HG02852 (cell line): ENCODE measurements at regions not wholly inside any gene's neighbourhood (a gene's known extent, or its start where the extent isn't known, plus 50 kb on each side); places are given as distances from the start of the nearest gene placed in this dataset.

Experiments used
- ATAC-seq: cut with Tn5 transposase; IDR thresholded peaks from one replicate; pipeline ENCODE4 v1.9.1; 2021; ENCODE audit warnings: mild to moderate bottlenecking, moderate library complexity; ENCODE audit not compliant: unreplicated experiment

GRCh38 chr1:82924666-82925065, 1074.3 kb downstream of the TTLL7 start:
- ATAC-seq, result no peak

DNA sequence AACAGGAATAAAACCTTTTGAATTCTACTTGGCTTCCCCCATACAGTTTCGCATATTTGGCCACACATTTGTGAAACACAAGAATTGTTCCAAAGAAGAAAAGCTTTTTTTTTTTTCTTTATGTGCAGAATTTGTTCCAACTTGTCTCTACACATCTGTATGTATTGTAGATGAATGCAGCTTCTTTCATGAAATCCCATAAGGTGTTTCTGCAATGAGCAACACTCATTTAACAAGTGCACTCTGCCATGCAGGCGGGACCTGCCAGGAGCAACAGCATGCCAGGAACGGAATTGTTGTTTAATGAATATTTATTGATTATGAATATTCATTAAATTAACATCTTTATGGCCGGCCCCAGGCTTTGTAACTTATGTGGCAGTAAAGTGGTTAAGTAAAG, 1075.0 kb downstream of the TTLL7 start:
- no peak for ATAC-seq

- ATAC-seq, result no peak
Measured at GRCh38 chr1:82921759-82922158, 1077.2 kb downstream of the TTLL7 start.

DNA sequence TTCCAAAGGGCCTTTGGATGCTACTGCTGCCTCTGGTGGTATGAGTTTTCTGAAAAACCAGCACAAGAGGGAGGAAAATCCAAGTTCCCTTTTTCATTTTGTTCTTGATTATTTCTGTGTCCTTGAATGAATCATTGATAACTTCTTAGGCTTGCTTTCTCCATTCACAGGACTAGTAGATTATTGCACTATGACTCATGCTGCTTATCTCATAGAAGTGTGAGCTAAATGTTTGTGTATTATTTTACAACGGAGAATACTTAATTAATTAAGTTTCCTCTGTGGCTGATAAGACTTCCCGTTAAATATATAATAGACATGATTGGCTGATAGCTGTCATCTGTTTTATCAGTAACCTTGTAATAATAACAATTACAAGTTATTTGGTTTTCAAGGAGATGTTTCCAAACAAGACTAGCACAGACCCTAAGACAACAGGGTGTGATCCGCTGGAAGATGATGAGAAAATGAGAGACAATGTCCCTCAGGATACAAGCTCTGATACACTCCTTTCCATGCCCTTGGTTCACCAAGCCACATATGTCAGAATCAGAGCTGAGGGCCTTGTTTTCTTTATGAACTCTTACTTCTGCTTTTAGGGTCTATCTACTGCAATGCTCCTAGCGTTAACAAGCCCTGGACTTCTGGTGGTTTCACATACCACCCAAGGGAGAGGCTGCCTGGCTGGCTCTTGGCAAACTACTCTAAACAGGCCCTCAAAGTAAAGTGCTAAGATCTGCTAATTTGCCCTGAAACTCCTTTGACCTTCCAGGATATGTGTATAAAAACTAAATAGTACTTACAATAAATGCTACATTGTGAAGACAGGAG, 1078.3 kb downstream of the TTLL7 start:
- ATAC-seq, result no peak

GRCh38 chr1:82919837-82920236, 1079.1 kb downstream of the TTLL7 start:
- no peak for ATAC-seq

DNA sequence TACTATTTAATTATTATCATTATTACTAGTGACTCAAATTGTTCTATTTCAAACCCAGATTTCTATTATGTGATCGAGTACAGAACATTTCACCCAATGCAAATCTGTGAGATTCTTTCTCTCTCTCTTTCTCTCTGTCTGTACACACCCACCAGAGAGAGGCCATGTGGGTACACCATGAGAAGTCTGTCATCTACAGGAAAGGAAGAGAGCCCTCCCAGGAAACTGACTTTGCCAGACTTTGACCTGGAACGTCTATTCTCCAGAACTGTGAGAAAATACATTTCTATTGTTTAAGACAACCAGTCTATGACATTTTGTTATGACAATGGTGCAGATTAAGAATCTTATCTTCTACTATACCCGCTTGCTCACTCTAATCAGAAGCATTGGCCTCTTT, 1091.6 kb downstream of the TTLL7 start:
- no peak for ATAC-seq

GRCh38 chr1:82903626-82904025, 1095.3 kb downstream of the TTLL7 start:
- ATAC-seq, result no peak

- no peak for ATAC-seq
Measured at GRCh38 chr1:82901561-82901960, 1097.4 kb downstream of the TTLL7 start.

- no peak for ATAC-seq
Measured at GRCh38 chr1:82901118-82901517, 1097.8 kb downstream of the TTLL7 start.

DNA sequence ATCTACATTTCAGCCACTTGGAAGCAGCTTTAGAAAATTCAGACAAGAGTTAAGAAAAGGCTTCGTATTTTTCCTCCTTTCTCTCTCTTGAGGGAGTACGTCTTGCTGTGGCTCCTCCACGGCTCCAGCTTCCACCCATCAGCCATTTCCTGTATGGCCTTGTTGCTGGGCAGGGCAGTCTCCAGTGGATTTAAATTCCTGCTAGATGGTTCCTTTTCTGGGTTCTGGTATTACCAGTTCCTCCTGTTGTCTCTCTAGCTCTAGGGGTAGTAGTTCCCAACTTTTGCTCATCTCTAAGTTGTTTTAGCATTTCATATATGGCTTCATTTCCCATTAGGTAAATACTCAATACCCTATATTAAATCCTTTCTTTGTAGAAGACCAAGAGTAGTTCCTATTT, 1098.3 kb downstream of the ADGRL2 start:
- ATAC-seq, result no peak

GRCh38 chr1:82897549-82897948, 1096.8 kb downstream of the ADGRL2 start:
- no peak for ATAC-seq

- no peak for ATAC-seq
Measured at GRCh38 chr1:82896036-82896435, 1095.3 kb downstream of the ADGRL2 start.

GRCh38 chr1:82894635-82895034, 1093.9 kb downstream of the ADGRL2 start:
- ATAC-seq, result no peak

DNA sequence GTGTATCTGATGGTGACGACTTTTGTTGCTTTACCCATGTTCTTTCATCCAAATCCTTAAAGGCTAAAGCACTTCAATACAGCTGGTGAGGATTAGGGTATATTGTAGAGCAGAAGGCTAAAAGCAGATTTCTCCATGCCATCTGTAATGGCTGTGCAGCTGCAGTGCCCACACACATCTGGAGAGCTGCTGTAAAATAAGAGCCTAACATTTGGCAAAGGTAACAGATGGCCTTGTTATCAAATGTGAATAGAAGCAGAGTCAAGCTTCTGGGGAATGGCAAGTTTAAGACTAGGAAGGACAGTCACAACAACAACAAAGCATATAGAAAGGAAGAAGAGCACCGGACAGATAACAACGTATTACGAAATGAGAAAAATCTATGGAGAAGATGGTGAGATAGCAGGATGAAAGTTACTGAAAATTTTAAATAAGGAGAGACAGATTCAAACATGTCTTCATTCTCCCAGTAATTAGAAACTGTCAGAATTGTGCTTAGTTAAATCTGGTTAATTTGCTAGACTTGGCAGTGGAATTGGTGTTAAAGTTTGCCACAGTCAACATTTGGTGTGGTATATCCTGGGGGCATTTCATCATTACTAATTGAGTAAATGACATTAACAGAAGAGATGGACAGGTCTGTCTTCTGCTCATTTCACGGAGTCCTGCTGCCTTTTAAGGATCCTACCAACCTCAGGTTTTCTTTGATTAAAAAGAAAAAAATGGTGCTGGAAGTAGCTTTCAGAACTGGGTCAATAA, 1093.2 kb downstream of the ADGRL2 start:
- no peak for ATAC-seq

DNA sequence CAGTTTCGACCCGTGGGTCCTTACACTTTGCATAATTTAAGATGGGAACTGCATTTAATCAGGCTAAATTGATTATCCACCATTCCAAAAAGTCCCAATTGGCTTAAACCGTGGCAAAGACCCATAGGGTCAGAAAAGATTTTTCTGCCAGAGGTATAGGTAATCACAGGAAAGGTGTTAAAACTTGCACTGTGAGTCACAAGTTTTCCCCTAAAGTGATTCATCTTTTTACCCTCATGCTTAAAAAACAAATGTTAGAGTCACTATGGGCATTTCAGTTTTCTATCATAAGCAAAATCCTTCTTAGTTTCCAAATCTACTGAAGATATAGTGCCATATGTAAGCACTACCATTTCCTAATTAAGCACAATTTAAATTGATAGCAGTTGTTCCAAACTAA, 1079.8 kb downstream of the ADGRL2 start:
- ATAC-seq, result no peak

GRCh38 chr1:82879701-82880305, 1079.1 kb downstream of the ADGRL2 start:
- no peak for ATAC-seq

DNA sequence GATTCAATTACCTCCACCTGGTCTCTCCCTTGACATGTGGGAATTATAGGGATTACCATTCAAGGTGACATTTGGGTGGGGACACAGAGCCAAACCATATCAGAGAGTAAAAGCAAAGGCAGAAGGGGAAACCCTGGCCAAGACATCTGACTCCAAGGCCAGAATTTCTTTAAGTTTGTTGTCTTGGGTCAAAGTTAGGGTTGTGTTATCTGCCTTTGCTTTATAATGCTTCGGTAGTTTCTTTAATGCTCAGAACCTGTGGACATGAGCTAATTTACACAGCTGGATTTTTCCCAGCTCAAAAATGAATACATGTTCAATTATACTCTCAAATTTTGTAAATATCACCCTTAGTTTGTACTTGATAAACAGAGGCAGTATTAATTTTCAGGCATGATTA, 1074.4 kb downstream of the ADGRL2 start:
- no peak for ATAC-seq

- ATAC-seq, result no peak
Measured at GRCh38 chr1:82874041-82874440, 1073.3 kb downstream of the ADGRL2 start.

GRCh38 chr1:82870332-82870731, 1069.6 kb downstream of the ADGRL2 start:
- no peak for ATAC-seq

DNA sequence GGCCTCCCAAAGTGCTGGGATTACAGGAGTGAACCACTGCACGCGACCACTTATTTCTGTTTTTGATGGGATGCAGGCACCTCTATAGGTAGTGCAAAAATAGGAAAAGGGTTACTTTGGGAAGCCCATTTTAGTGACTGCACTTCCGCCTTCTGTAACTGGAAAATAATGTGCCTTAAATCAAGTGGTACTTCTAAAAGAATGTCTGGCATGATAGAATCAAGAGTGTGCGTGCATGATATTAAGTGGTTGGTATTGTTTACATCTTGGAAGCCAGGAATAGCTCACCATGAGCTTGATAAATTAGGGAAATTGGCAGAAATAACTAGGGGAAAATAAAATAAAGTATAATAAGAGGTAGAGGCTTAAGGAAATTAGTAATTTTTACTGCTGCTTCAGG, 1067.0 kb downstream of the ADGRL2 start:
- ATAC-seq, result no peak

GRCh38 chr1:82861749-82862148, 1061.0 kb downstream of the ADGRL2 start:
- no peak for ATAC-seq

DNA sequence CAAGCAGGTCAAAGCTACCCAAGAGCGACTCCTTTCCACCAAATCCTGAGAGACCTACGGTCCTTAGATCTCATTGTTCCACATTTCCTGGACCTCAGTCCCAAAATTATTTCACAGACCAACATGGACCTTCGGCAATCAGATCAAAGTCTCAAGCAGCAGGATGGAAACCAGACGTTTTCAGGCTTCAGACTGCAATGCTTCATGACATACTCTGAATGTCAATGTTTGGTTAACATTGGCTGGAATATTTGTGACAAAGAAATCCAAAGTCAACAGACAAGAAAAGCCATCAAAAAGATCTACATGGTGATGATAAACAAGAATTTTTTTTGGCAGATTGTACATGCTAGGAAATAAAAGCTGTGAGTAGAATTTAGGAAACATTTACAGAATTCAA, 1057.3 kb downstream of the ADGRL2 start:
- no peak for ATAC-seq
